Nephron progenitor cell (in vitro differentiated cells): ENCODE measurements at regions not wholly inside any gene's neighbourhood (a gene's known extent, or its start where the extent isn't known, plus 50 kb on each side); places are given as distances from the start of the nearest gene placed in this dataset.

Experiments
- DNase-seq: peaks from one replicate; pipeline ENCODE4 v3.0.0; 2021
- H3K27ac Mint-ChIP-seq: 2 replicates; pipeline ENCODE4 v1.8.0; 2021; ENCODE audit warnings: mild to moderate bottlenecking, moderate library complexity, mixed read lengths
- H3K27me3 Mint-ChIP-seq: 2 replicates; pipeline ENCODE4 v1.8.0; 2021; ENCODE audit warnings: mild to moderate bottlenecking, low read depth, mixed read lengths; ENCODE audit not compliant: poor library complexity
- H3K36me3 Mint-ChIP-seq: 2 replicates; pipeline ENCODE4 v1.8.0; 2021; ENCODE audit warnings: low read depth, mixed read lengths
- H3K4me1 Mint-ChIP-seq: 2 replicates; pipeline ENCODE4 v1.8.0; 2021; ENCODE audit warnings: mixed read lengths
- H3K4me3 Mint-ChIP-seq: 2 replicates; pipeline ENCODE4 v1.8.0; 2021; ENCODE audit warnings: mild to moderate bottlenecking, moderate library complexity, mixed read lengths
- H3K9me3 Mint-ChIP-seq: 2 replicates; pipeline ENCODE4 v1.8.0; 2021; ENCODE audit warnings: mild to moderate bottlenecking, moderate library complexity, mixed read lengths
- TF ChIP-seq, protein P1 (sequence below): fragments of 200-600 bp; sonication (generic); IDR thresholded peaks from 2 replicates; pipeline ENCODE4 v1.5.0; 2021; ENCODE audit warnings: antibody characterized with exemption

DNA sequence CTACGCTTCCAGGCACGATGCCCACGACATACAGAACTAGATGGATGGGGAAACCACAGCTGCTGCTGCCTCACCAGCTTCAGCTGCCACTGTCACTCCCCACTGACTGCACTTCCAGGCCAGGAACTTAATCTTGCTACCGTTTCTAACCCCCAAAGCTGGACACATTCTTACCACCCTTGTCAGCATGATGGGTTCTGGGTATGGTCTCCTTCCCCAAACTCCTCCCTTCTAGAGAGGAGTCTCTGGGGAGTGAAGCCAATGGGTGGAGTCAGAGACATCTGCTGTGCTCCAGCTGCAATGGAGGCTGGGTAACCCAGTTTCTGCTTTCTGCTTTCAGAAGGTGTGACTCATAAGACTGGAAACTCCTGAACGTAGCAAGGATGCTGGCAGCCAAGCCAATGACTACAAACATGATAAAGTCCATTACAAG is 87.0 kb upstream of the THY1 start:
- Mint-ChIP-seq H3K36me3 (no peaks in the 10 kb centered on the region), H3K27me3 (peaks cover 16% of the 10 kb centered on the region), H3K27ac (no peak overlapping the region), H3K4me3 (no peak overlapping the region), H3K4me1 (peaks cover 9% of the 10 kb centered on the region), H3K9me3 (peaks cover 24% of the 10 kb centered on the region)
- TF ChIP-seq, protein P1, sequence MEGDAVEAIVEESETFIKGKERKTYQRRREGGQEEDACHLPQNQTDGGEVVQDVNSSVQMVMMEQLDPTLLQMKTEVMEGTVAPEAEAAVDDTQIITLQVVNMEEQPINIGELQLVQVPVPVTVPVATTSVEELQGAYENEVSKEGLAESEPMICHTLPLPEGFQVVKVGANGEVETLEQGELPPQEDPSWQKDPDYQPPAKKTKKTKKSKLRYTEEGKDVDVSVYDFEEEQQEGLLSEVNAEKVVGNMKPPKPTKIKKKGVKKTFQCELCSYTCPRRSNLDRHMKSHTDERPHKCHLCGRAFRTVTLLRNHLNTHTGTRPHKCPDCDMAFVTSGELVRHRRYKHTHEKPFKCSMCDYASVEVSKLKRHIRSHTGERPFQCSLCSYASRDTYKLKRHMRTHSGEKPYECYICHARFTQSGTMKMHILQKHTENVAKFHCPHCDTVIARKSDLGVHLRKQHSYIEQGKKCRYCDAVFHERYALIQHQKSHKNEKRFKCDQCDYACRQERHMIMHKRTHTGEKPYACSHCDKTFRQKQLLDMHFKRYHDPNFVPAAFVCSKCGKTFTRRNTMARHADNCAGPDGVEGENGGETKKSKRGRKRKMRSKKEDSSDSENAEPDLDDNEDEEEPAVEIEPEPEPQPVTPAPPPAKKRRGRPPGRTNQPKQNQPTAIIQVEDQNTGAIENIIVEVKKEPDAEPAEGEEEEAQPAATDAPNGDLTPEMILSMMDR, result no peak
- DNase-seq, result no peak

DNA sequence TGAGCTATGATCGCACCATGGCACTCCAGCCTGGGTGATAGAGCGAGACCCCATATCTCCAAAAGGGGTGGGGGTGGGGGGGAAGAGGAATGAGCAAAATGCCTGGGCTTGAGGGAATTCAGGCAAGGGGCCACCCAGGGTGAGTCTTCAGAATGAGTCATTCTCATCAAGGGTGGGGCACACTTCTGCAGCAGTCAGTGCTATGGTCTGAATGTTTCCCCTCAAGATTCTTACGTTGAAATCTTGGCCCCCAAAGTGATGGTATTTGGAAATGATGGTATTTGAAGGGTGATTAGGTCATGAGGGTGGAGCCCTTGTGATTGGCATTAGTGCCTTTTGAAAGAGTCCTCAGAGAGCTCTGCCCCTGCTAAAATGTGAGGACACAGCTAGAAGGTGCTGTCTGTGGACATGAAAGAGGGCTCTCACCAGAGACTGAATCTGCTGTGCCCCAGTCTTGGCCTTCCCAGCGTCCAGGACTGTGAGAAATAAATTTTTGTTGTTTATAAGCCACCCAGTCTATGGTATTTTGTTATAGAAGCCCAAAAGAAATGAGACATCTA is 86.4 kb upstream of the THY1 start:
- Mint-ChIP-seq H3K27me3 (peaks cover 16% of the 10 kb centered on the region), H3K27ac (no peak overlapping the region), H3K4me1 (peaks cover 9% of the 10 kb centered on the region), H3K9me3 (peaks cover 24% of the 10 kb centered on the region), H3K36me3 (no peaks in the 10 kb centered on the region), H3K4me3 (no peak overlapping the region)
- DNase-seq, result no peak
- TF ChIP-seq, protein P1, result no peak

DNA sequence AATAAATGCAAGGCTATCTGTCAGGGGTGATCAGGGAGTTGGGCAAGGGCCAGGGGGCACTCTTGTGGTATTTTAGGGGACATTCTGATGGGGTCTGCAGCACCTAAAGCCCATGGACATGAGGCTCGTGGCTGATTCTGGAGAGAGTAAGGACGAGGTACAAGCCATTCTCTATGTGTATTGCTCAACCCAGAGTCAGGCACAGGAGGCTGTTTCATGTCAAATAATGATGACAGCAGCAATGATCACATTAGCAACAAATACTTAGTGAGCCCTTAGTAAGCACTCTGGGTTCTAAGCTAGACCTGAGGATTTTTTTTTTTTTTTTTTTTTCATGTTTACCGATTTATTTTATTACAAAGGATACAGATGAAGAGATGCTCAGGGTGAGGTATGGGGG is 83.5 kb upstream of the THY1 start:
- Mint-ChIP-seq H3K4me1 (peaks cover 5% of the 10 kb centered on the region), H3K4me3 (no peak overlapping the region), H3K27me3 (peaks cover 34% of the 10 kb centered on the region), H3K27ac (no peak overlapping the region), H3K36me3 (no peaks in the 10 kb centered on the region), H3K9me3 (peaks cover 24% of the 10 kb centered on the region)
- DNase-seq, result no peak
- TF ChIP-seq, protein P1, result no peak

DNA sequence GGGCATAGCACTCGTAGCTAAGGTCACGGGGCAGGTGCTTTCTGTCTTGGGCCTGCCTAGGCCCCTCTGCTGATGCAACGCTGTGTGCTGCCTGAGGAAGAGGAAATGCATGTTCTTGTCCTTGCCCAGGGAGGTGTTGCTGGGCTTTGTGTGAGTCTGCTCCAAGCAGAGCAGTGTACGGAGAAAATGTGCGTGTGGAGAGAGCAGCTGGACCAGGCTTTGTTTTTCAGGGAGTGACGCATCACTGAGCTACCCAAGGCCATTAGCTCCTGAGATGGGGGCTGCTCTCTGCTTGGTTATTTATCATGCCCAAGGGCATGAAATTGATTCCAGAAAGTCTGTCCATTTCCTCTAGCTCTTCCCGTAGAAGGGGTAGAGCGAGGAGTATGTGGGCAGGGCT is 82.9 kb upstream of the THY1 start:
- H3K27me3 Mint-ChIP-seq, result peaks cover 31% of the 10 kb centered on the region
- H3K9me3 Mint-ChIP-seq, result peaks cover 24% of the 10 kb centered on the region
- no peak overlapping the region for H3K4me3 Mint-ChIP-seq
- no peak for DNase-seq
- H3K4me1 Mint-ChIP-seq, result peaks cover 5% of the 10 kb centered on the region
- H3K27ac Mint-ChIP-seq, result no peak overlapping the region
- TF ChIP-seq, protein P1, result no peak
- H3K36me3 Mint-ChIP-seq, result no peaks in the 10 kb centered on the region

DNA sequence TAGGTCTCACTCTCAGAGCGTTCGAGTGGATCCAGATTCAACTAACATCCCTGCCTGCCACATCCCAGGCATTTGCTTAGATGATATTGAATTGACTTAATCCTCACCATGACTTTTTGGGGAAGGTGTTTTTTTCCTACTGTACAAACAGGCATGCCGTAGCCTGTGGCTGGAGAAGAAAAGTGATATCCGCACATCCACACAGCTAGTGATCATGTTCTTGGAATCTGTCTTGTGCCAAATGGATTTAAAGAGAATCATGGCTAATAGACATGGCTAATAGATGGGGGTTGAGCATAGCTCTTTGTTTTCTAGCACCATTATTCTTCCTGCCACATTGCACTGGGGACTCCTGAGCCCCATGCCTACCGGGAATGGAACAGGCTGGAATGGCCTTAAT is 82.1 kb upstream of the THY1 start:
- H3K4me3 Mint-ChIP-seq, result no peak overlapping the region
- TF ChIP-seq, protein P1, result no peak
- H3K27me3 Mint-ChIP-seq, result peaks cover 29% of the 10 kb centered on the region

DNA sequence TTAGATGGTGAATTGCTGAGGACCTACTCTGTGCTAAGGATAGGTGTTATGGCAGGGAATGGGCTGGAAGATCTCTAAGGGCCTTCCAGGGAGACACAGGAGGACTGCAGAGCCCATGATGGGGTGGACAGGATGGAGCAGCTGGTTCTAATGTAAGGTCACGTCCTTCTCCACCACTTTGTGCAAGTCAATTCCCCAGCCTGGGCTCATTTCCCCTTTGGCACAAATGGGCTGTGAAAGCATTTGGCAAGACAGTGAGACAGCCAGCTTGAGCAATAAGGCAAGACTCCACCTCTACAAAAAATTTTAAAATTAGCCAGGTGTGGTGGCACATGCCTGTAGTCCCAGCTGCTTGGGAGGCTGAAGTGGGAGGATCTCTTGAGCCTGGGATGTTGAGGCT is 81.4 kb upstream of the THY1 start:
- H3K9me3 Mint-ChIP-seq, result peaks cover 16% of the 10 kb centered on the region
- TF ChIP-seq, protein P1, result no peak
- H3K27ac Mint-ChIP-seq, result no peak overlapping the region

More for the DNA sequence above, 82.1 kb upstream of the THY1 start:
- Mint-ChIP-seq H3K36me3 (no peaks in the 10 kb centered on the region), H3K4me1 (peaks cover 5% of the 10 kb centered on the region), H3K27ac (no peak overlapping the region), H3K9me3 (peaks cover 23% of the 10 kb centered on the region)
- DNase-seq, result no peak

More for the DNA sequence above, 81.4 kb upstream of the THY1 start:
- DNase-seq, result no peak
- Mint-ChIP-seq H3K4me3 (no peak overlapping the region), H3K36me3 (no peaks in the 10 kb centered on the region), H3K27me3 (peaks cover 32% of the 10 kb centered on the region), H3K4me1 (peaks cover 5% of the 10 kb centered on the region)
